ENCODE measurements at regions not wholly inside any gene's neighbourhood (a gene's known extent, or its start where the extent isn't known, plus 50 kb on each side); places are given as distances from the start of the nearest gene placed in this dataset.

GRCh38 chr6:121535777-121536176, 100.3 kb downstream of the GJA1 start:
- Histone ChIP-seq H3K9me3 (ENCODE audit: control insufficient read depth in 2 of 2, insufficient read depth in 1 of 2, low read depth in 1 of 2, low read length in 1 of 2) (no peaks in the 10 kb centered on the region), H3K36me3 (ENCODE audit: control insufficient read depth in 3 of 3, insufficient read depth in 2 of 3, low read depth in 1 of 3, low read length in 3 of 3) (no peaks in the 10 kb centered on the region), H3K27ac (ENCODE audit: low read depth in 1 of 3, low read length in 2 of 3) (no peak overlapping the region), H3K4me1 (ENCODE audit: control insufficient read depth in 3 of 3, insufficient read depth in 2 of 3, low read depth in 1 of 3, low read length in 2 of 3) (no peaks in the 10 kb centered on the region), H3K4me3 (ENCODE audit: low read depth in 1 of 3, low read length in 3 of 3) (no peak overlapping the region), H3K27me3 (ENCODE audit: control insufficient read depth in 3 of 3, insufficient read depth in 3 of 3, low read length in 3 of 3) (no peaks in the 10 kb centered on the region)
- DNase-seq: no peak
- FAIRE-seq: no peak
- WGBS, 3 donors: 83 to 90% (median 90%) methylated on average over 4 of the region's 4 CpGs

- Histone ChIP-seq H3K27ac (ENCODE audit: low read depth in 1 of 3, low read length in 2 of 3) (no peak overlapping the region), H3K4me1 (ENCODE audit: control insufficient read depth in 3 of 3, insufficient read depth in 2 of 3, low read depth in 1 of 3, low read length in 2 of 3) (no peaks in the 10 kb centered on the region), H3K4me3 (ENCODE audit: low read depth in 1 of 3, low read length in 3 of 3) (no peak overlapping the region), H3K9me3 (ENCODE audit: control insufficient read depth in 2 of 2, insufficient read depth in 1 of 2, low read depth in 1 of 2, low read length in 1 of 2) (no peaks in the 10 kb centered on the region), H3K36me3 (ENCODE audit: control insufficient read depth in 3 of 3, insufficient read depth in 2 of 3, low read depth in 1 of 3, low read length in 3 of 3) (no peaks in the 10 kb centered on the region), H3K27me3 (ENCODE audit: control insufficient read depth in 3 of 3, insufficient read depth in 3 of 3, low read length in 3 of 3) (no peaks in the 10 kb centered on the region)
- WGBS, 3 donors: 66 to 86% (median 82%) methylated on average over 2 of the region's 2 CpGs
- no peak for FAIRE-seq
- no peak for DNase-seq
Observed at GRCh38 chr6:121536345-121536744, 100.9 kb downstream of the GJA1 start.

- no peaks in the 10 kb centered on the region for H3K4me1 ChIP-seq (ENCODE audit: control insufficient read depth in 3 of 3, insufficient read depth in 2 of 3, low read depth in 1 of 3, low read length in 2 of 3)
- H3K36me3 ChIP-seq (ENCODE audit: control insufficient read depth in 3 of 3, insufficient read depth in 2 of 3, low read depth in 1 of 3, low read length in 3 of 3): no peaks in the 10 kb centered on the region
- FAIRE-seq (no peak), DNase-seq (peak in 1 of 2 donors; percentile 4)
- no peak overlapping the region for H3K4me3 ChIP-seq (ENCODE audit: low read depth in 1 of 3, low read length in 3 of 3)
- no peaks in the 10 kb centered on the region for H3K27me3 ChIP-seq (ENCODE audit: control insufficient read depth in 3 of 3, insufficient read depth in 3 of 3, low read length in 3 of 3)
- no peaks in the 10 kb centered on the region for H3K9me3 ChIP-seq (ENCODE audit: control insufficient read depth in 2 of 2, insufficient read depth in 1 of 2, low read depth in 1 of 2, low read length in 1 of 2)
- no peak overlapping the region for H3K27ac ChIP-seq (ENCODE audit: low read depth in 1 of 3, low read length in 2 of 3)
- WGBS, 3 donors: 59 to 69% (median 59%) methylated on average over 1 of the region's 1 CpG
Observed at GRCh38 chr6:121539439-121539838, 104.0 kb downstream of the GJA1 start.

GRCh38 chr6:121540210-121540609, 104.8 kb downstream of the GJA1 start:
- DNase-seq (no peak), FAIRE-seq (no peak)
- Histone ChIP-seq H3K27me3 (ENCODE audit: control insufficient read depth in 3 of 3, insufficient read depth in 3 of 3, low read length in 3 of 3) (no peaks in the 10 kb centered on the region), H3K27ac (ENCODE audit: low read depth in 1 of 3, low read length in 2 of 3) (no peak overlapping the region), H3K9me3 (ENCODE audit: control insufficient read depth in 2 of 2, insufficient read depth in 1 of 2, low read depth in 1 of 2, low read length in 1 of 2) (no peaks in the 10 kb centered on the region), H3K4me3 (ENCODE audit: low read depth in 1 of 3, low read length in 3 of 3) (no peak overlapping the region), H3K36me3 (ENCODE audit: control insufficient read depth in 3 of 3, insufficient read depth in 2 of 3, low read depth in 1 of 3, low read length in 3 of 3) (no peaks in the 10 kb centered on the region), H3K4me1 (ENCODE audit: control insufficient read depth in 3 of 3, insufficient read depth in 2 of 3, low read depth in 1 of 3, low read length in 2 of 3) (no peaks in the 10 kb centered on the region)
- WGBS, 3 donors: 21 to 59% (median 33%) methylated on average over 2 of the region's 2 CpGs

GRCh38 chr6:121544691-121545090, 109.2 kb downstream of the GJA1 start:
- FAIRE-seq: no peak
- DNase-seq: no peak
- 84 to 87% (median 84%) methylated on average over 4 of the region's 4 CpGs for WGBS, 3 donors
- H3K27ac ChIP-seq (ENCODE audit: low read depth in 1 of 3, low read length in 2 of 3): no peak overlapping the region
- no peaks in the 10 kb centered on the region for H3K36me3 ChIP-seq (ENCODE audit: control insufficient read depth in 3 of 3, insufficient read depth in 2 of 3, low read depth in 1 of 3, low read length in 3 of 3)
- H3K4me3 ChIP-seq (ENCODE audit: low read depth in 1 of 3, low read length in 3 of 3): no peak overlapping the region
- no peaks in the 10 kb centered on the region for H3K4me1 ChIP-seq (ENCODE audit: control insufficient read depth in 3 of 3, insufficient read depth in 2 of 3, low read depth in 1 of 3, low read length in 2 of 3)
- H3K27me3 ChIP-seq (ENCODE audit: control insufficient read depth in 3 of 3, insufficient read depth in 3 of 3, low read length in 3 of 3): no peaks in the 10 kb centered on the region
- no peaks in the 10 kb centered on the region for H3K9me3 ChIP-seq (ENCODE audit: control insufficient read depth in 2 of 2, insufficient read depth in 1 of 2, low read depth in 1 of 2, low read length in 1 of 2)

- H3K4me1 ChIP-seq (ENCODE audit: control insufficient read depth in 3 of 3, insufficient read depth in 2 of 3, low read depth in 1 of 3, low read length in 2 of 3): no peaks in the 10 kb centered on the region
- 51 to 74% (median 68%) methylated on average over 3 of the region's 3 CpGs for WGBS, 3 donors
- H3K27me3 ChIP-seq (ENCODE audit: control insufficient read depth in 3 of 3, insufficient read depth in 3 of 3, low read length in 3 of 3): no peaks in the 10 kb centered on the region
- no peak overlapping the region for H3K27ac ChIP-seq (ENCODE audit: low read depth in 1 of 3, low read length in 2 of 3)
- no peaks in the 10 kb centered on the region for H3K9me3 ChIP-seq (ENCODE audit: control insufficient read depth in 2 of 2, insufficient read depth in 1 of 2, low read depth in 1 of 2, low read length in 1 of 2)
- DNase-seq: no peak
- H3K4me3 ChIP-seq (ENCODE audit: low read depth in 1 of 3, low read length in 3 of 3): no peak overlapping the region
- FAIRE-seq: no peak
- H3K36me3 ChIP-seq (ENCODE audit: control insufficient read depth in 3 of 3, insufficient read depth in 2 of 3, low read depth in 1 of 3, low read length in 3 of 3): no peaks in the 10 kb centered on the region
Observed at GRCh38 chr6:121548131-121548530, 112.7 kb downstream of the GJA1 start.

GRCh38 chr6:121549736-121550135, 114.3 kb downstream of the GJA1 start:
- Histone ChIP-seq H3K4me3 (ENCODE audit: low read depth in 1 of 3, low read length in 3 of 3) (no peak overlapping the region), H3K4me1 (ENCODE audit: control insufficient read depth in 3 of 3, insufficient read depth in 2 of 3, low read depth in 1 of 3, low read length in 2 of 3) (no peaks in the 10 kb centered on the region), H3K36me3 (ENCODE audit: control insufficient read depth in 3 of 3, insufficient read depth in 2 of 3, low read depth in 1 of 3, low read length in 3 of 3) (no peaks in the 10 kb centered on the region), H3K9me3 (ENCODE audit: control insufficient read depth in 2 of 2, insufficient read depth in 1 of 2, low read depth in 1 of 2, low read length in 1 of 2) (no peaks in the 10 kb centered on the region), H3K27ac (ENCODE audit: low read depth in 1 of 3, low read length in 2 of 3) (no peak overlapping the region), H3K27me3 (ENCODE audit: control insufficient read depth in 3 of 3, insufficient read depth in 3 of 3, low read length in 3 of 3) (no peaks in the 10 kb centered on the region)
- DNase-seq (no peak), FAIRE-seq (no peak)
- 61 to 67% (median 63%) methylated on average over 3 of the region's 3 CpGs for WGBS, 3 donors

GRCh38 chr6:121550491-121551010, 115.1 kb downstream of the GJA1 start:
- H3K4me1 ChIP-seq (ENCODE audit: control insufficient read depth in 3 of 3, insufficient read depth in 2 of 3, low read depth in 1 of 3, low read length in 2 of 3): no peaks in the 10 kb centered on the region
- no peaks in the 10 kb centered on the region for H3K36me3 ChIP-seq (ENCODE audit: control insufficient read depth in 3 of 3, insufficient read depth in 2 of 3, low read depth in 1 of 3, low read length in 3 of 3)
- WGBS, 3 donors: 90 to 94% (median 92%) methylated on average over 3 of the region's 3 CpGs
- no peak overlapping the region for H3K27ac ChIP-seq (ENCODE audit: low read depth in 1 of 3, low read length in 2 of 3)
- no peak overlapping the region for H3K4me3 ChIP-seq (ENCODE audit: low read depth in 1 of 3, low read length in 3 of 3)
- FAIRE-seq (no peak), DNase-seq (no peak)
- no peaks in the 10 kb centered on the region for H3K27me3 ChIP-seq (ENCODE audit: control insufficient read depth in 3 of 3, insufficient read depth in 3 of 3, low read length in 3 of 3)
- no peaks in the 10 kb centered on the region for H3K9me3 ChIP-seq (ENCODE audit: control insufficient read depth in 2 of 2, insufficient read depth in 1 of 2, low read depth in 1 of 2, low read length in 1 of 2)

- Histone ChIP-seq H3K27ac (ENCODE audit: low read depth in 1 of 3, low read length in 2 of 3) (no peak overlapping the region), H3K4me3 (ENCODE audit: low read depth in 1 of 3, low read length in 3 of 3) (no peak overlapping the region), H3K9me3 (ENCODE audit: control insufficient read depth in 2 of 2, insufficient read depth in 1 of 2, low read depth in 1 of 2, low read length in 1 of 2) (no peaks in the 10 kb centered on the region), H3K36me3 (ENCODE audit: control insufficient read depth in 3 of 3, insufficient read depth in 2 of 3, low read depth in 1 of 3, low read length in 3 of 3) (no peaks in the 10 kb centered on the region), H3K27me3 (ENCODE audit: control insufficient read depth in 3 of 3, insufficient read depth in 3 of 3, low read length in 3 of 3) (no peaks in the 10 kb centered on the region), H3K4me1 (ENCODE audit: control insufficient read depth in 3 of 3, insufficient read depth in 2 of 3, low read depth in 1 of 3, low read length in 2 of 3) (no peaks in the 10 kb centered on the region)
- FAIRE-seq: no peak
- DNase-seq: no peak
- 80 to 94% (median 92%) methylated on average over 4 of the region's 4 CpGs for WGBS, 3 donors
Observed at GRCh38 chr6:121555201-121555600, 119.8 kb downstream of the GJA1 start.

Measured in small intestine (tissue), 7 donors.